PC-9 (cell line): ENCODE measurements at regions not wholly inside any gene's neighbourhood (a gene's known extent, or its start where the extent isn't known, plus 50 kb on each side); places are given as distances from the start of the nearest gene placed in this dataset.

ENCODE experiments used
- BruUV-seq: library from RNA; stranded (reverse); fragments of 400-500 nt; replicated peaks from 2 replicates; lab custom pipeline; 2021; lab: Mats Ljungman, UMichigan
- CTCF ChIA-PET: fragments of 300-600 bp; sonication (Branson Sonifier 250); formaldehyde crosslinking; loops from one replicate; lab custom pipeline; 2022; ENCODE audit warnings: antibody characterized with exemption; lab: Charles Lee
- POLR2A ChIA-PET: fragments of 300-600 bp; sonication (Branson Sonifier 250); formaldehyde crosslinking; loops from one replicate; lab custom pipeline; 2022; ENCODE audit warnings: antibody characterized with exemption; ENCODE audit not compliant: unreplicated experiment; lab: Charles Lee
- DNase-seq, 2 experiments: peaks; one replicate each; pipeline versions ENCODE4 v3.0.0 to v3.0.0-alpha.2; 2015 to 2022; ENCODE audit warnings: mixed read lengths in 1 of 2
- H2AFZ ChIP-seq: fragments of 200-600 bp; sonication (generic); 2 replicates; pipeline ENCODE4 v1.8.1; 2017; ENCODE audit warnings: antibody characterized with exemption
- H3F3A ChIP-seq: fragments of 200-600 bp; sonication (generic); 2 replicates; pipeline ENCODE4 v1.8.1; 2017; ENCODE audit warnings: antibody characterized with exemption, mild to moderate bottlenecking, low read depth; ENCODE audit not compliant: insufficient read depth
- H3K27ac ChIP-seq: fragments of 200-600 bp; sonication (generic); 2 replicates; pipeline ENCODE4 v1.6.1; 2016; ENCODE audit warnings: mixed run types
- H3K27me3 ChIP-seq: fragments of 200-600 bp; sonication (generic); 2 replicates; pipeline ENCODE4 v1.6.1; 2016; ENCODE audit warnings: low read depth, mixed run types; ENCODE audit not compliant: insufficient read depth
- H3K36me3 ChIP-seq: fragments of 200-600 bp; sonication (generic); 2 replicates; pipeline ENCODE4 v1.6.1; 2016; ENCODE audit warnings: low read depth, mixed run types
- H3K4me1 ChIP-seq: fragments of 200-600 bp; sonication (generic); replicated peaks from 2 replicates; pipeline ENCODE4 v1.6.1; 2016; ENCODE audit warnings: mixed run types; ENCODE audit not compliant: insufficient read depth
- H3K4me2 ChIP-seq: fragments of 200-600 bp; sonication (generic); 2 replicates; pipeline ENCODE4 v1.6.1; 2017; ENCODE audit warnings: mixed run types
- H3K4me3 ChIP-seq: fragments of 200-600 bp; sonication (generic); 2 replicates; pipeline ENCODE4 v1.6.1; 2016; ENCODE audit warnings: mixed run types
- H3K79me2 ChIP-seq: fragments of 200-600 bp; sonication (generic); 2 replicates; pipeline ENCODE4 v1.6.1; 2017; ENCODE audit warnings: low read depth, mixed run types
- H3K9me2 ChIP-seq: fragments of 200-600 bp; sonication (generic); 2 replicates; pipeline ENCODE4 v1.8.1; 2017; ENCODE audit warnings: mild to moderate bottlenecking; ENCODE audit not compliant: insufficient read depth
- H3K9me3 ChIP-seq: fragments of 200-600 bp; sonication (generic); 2 replicates; pipeline ENCODE4 v1.8.1; 2016; ENCODE audit warnings: low read depth; ENCODE audit not compliant: insufficient read depth
- H4K20me1 ChIP-seq: fragments of 200-600 bp; sonication (generic); 2 replicates; pipeline ENCODE4 v1.8.1; 2017; ENCODE audit not compliant: insufficient read depth
- EZH2 ChIP-seq: fragments of 200-600 bp; sonication (generic); IDR thresholded peaks from 2 replicates; pipeline ENCODE4 v1.8.0; 2017; ENCODE audit warnings: antibody characterized with exemption, low read depth
- intact Hi-C: fragments of 100-400 bp; cut with micrococcal nuclease; formaldehyde crosslinking; loops from one replicate; pipeline ENCODE4 v1.10.0; 2022; ENCODE audit not compliant: unreplicated experiment
- TF ChIP-seq, protein P1 (sequence below): fragments of 200-600 bp; sonication (generic); conservative IDR thresholded peaks from 2 replicates; pipeline ENCODE4 v1.6.1; 2017; ENCODE audit warnings: mixed run types, antibody characterized with exemption, mild to moderate bottlenecking, moderate library complexity

DNA sequence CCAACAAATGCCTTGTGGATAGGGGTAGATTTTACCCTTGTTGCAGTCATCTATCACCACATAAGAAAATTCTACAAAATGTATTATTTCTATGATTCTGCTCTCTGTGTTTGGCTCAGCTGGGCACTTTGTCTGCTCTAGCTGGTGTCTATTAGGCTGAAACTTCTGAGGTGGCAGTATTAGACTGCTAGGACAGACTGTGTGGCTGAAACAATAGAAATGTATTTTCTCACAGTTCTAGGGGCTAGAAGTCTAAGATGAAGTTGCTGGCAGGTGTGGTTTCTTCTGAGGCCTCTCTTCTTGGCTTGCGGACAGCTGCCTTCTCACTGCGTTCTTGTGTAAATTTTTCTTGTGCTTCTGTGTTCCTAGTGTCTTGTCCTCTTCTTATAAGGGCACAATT is 1139.6 kb upstream of the LRRTM3 start:
- H2AFZ ChIP-seq = no peak overlapping the region
- no peaks in the 10 kb centered on the region for H3K4me1 ChIP-seq
- no peak overlapping the region for H3K27ac ChIP-seq
- BruUV-seq = no TSS peak
- no peaks in the 10 kb centered on the region for H3K36me3 ChIP-seq
- H3F3A ChIP-seq = no peaks in the 10 kb centered on the region
- DNase-seq = no peak
- ChIA-PET CTCF (no interaction called here), POLR2A (no interaction called here)
- no peaks in the 10 kb centered on the region for H4K20me1 ChIP-seq
- H3K9me2 ChIP-seq = no peaks in the 10 kb centered on the region
- H3K9me3 ChIP-seq = no peaks in the 10 kb centered on the region
- intact Hi-C loops = no loop called here
- H3K79me2 ChIP-seq = no peaks in the 10 kb centered on the region
- no peak for TF ChIP-seq EZH2
- TF ChIP-seq, protein P1, sequence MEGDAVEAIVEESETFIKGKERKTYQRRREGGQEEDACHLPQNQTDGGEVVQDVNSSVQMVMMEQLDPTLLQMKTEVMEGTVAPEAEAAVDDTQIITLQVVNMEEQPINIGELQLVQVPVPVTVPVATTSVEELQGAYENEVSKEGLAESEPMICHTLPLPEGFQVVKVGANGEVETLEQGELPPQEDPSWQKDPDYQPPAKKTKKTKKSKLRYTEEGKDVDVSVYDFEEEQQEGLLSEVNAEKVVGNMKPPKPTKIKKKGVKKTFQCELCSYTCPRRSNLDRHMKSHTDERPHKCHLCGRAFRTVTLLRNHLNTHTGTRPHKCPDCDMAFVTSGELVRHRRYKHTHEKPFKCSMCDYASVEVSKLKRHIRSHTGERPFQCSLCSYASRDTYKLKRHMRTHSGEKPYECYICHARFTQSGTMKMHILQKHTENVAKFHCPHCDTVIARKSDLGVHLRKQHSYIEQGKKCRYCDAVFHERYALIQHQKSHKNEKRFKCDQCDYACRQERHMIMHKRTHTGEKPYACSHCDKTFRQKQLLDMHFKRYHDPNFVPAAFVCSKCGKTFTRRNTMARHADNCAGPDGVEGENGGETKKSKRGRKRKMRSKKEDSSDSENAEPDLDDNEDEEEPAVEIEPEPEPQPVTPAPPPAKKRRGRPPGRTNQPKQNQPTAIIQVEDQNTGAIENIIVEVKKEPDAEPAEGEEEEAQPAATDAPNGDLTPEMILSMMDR = no peak
- H3K4me3 ChIP-seq = no peak overlapping the region
- no peak overlapping the region for H3K4me2 ChIP-seq
- no peaks in the 10 kb centered on the region for H3K27me3 ChIP-seq

DNA sequence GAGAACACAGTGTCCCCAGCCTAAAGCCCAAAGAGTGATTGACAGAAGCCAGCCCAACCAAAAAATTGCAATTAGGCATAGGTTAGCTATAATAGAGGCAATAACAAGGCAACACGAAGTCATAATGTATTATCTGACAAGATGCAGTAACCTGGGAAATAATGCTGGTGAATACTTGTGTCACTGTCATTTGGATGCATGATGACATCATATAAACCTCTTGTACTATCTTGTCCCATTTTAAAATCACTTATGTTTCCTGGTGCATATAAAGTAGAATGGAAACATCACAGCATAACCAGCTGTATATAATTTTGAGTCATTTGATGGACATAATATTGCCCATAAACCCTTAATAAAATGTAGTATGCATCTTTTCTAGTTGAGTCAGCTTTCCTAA is 1138.3 kb upstream of the LRRTM3 start:
- no peak for DNase-seq
- no peak for TF ChIP-seq EZH2
- TF ChIP-seq, protein P1 = no peak
- H3K9me2 ChIP-seq = no peaks in the 10 kb centered on the region
- CTCF ChIA-PET = no interaction called here
- H2AFZ ChIP-seq = no peak overlapping the region
- no peak overlapping the region for H3K4me2 ChIP-seq
- no peak overlapping the region for H3K4me3 ChIP-seq
- H3F3A ChIP-seq = no peaks in the 10 kb centered on the region
- no peaks in the 10 kb centered on the region for H3K79me2 ChIP-seq
- intact Hi-C loops = no loop called here
- H3K4me1 ChIP-seq = no peaks in the 10 kb centered on the region
- no TSS peak for BruUV-seq
- H3K27me3 ChIP-seq = no peaks in the 10 kb centered on the region
- no peak overlapping the region for H3K27ac ChIP-seq
- no peaks in the 10 kb centered on the region for H3K36me3 ChIP-seq
- POLR2A ChIA-PET = no interaction called here
- no peaks in the 10 kb centered on the region for H3K9me3 ChIP-seq
- H4K20me1 ChIP-seq = no peaks in the 10 kb centered on the region

DNA sequence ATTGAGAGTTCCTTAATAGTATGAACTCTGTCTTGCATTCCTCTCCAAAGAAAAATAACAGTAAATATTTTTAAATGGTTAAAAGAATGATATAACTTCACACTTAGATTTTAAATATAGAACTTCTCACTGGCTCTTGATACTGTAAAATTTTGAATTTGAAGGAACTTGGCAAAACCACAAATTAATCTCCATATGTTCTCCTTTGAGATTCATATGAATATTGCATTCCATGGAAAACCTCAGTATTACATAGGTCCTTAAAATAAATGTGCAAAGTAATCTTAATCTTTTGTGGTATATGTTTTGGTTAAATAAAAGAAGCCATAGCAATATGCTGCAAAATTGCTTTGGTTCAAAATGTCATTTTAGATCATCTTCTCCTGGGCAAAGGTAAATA is 1137.6 kb upstream of the LRRTM3 start:
- no peaks in the 10 kb centered on the region for H3K27me3 ChIP-seq
- no peaks in the 10 kb centered on the region for H4K20me1 ChIP-seq
- no peaks in the 10 kb centered on the region for H3K9me2 ChIP-seq
- no peaks in the 10 kb centered on the region for H3K79me2 ChIP-seq
- ChIA-PET CTCF (no interaction called here), POLR2A (no interaction called here)
- no peak overlapping the region for H3K4me3 ChIP-seq
- TF ChIP-seq, protein P1 = no peak
- TF ChIP-seq EZH2 = no peak
- H3K4me1 ChIP-seq = no peaks in the 10 kb centered on the region
- no peaks in the 10 kb centered on the region for H3K9me3 ChIP-seq
- no TSS peak for BruUV-seq
- no peaks in the 10 kb centered on the region for H3F3A ChIP-seq
- H3K27ac ChIP-seq = no peak overlapping the region
- H3K4me2 ChIP-seq = no peak overlapping the region
- DNase-seq = no peak
- intact Hi-C loops = no loop called here
- H2AFZ ChIP-seq = no peak overlapping the region
- no peaks in the 10 kb centered on the region for H3K36me3 ChIP-seq
